C1 segment of cervical spinal cord (tissue), 14 donors: ENCODE measurements at regions not wholly inside any gene's neighbourhood (a gene's known extent, or its start where the extent isn't known, plus 50 kb on each side); places are given as distances from the start of the nearest gene placed in this dataset.
"Not testable (repeated sequence)": the region's sequence is repeated elsewhere in the genome, so short reads cannot be mapped to it uniquely, and the experiment has no call there.

Experiments
- DNase-seq, 14 donors: peaks; one replicate each; lab custom pipeline; 2025; lab: John Stamatoyannopoulos, UW

- DNase-seq: no peak
These were observed 346.1 kb downstream of the OMA1 start for GRCh38 chr1:58200437-58200836.

GRCh38 chr1:58197811-58198210, 348.7 kb downstream of the OMA1 start:
- DNase-seq: no peak

GRCh38 chr1:58190267-58190988, 356.1 kb downstream of the OMA1 start:
- DNase-seq: peak in 2 of 14 donors; percentile 0 to 5

- DNase-seq: no peak
These were observed 357.1 kb downstream of the OMA1 start for GRCh38 chr1:58189453-58189852.

- no peak for DNase-seq
These were observed 363.2 kb downstream of the OMA1 start for GRCh38 chr1:58183286-58183685.

GRCh38 chr1:58180537-58180936, 366.0 kb downstream of the OMA1 start:
- no peak for DNase-seq

GRCh38 chr1:58169160-58169559, 377.4 kb downstream of the OMA1 start:
- not testable (repeated sequence) for DNase-seq

- not testable (repeated sequence) for DNase-seq
These were observed 379.4 kb downstream of the OMA1 start for GRCh38 chr1:58167131-58167530.

- no peak for DNase-seq
These were observed 380.1 kb downstream of the OMA1 start for GRCh38 chr1:58166417-58166816.

GRCh38 chr1:58165073-58165472, 381.5 kb downstream of the OMA1 start:
- DNase-seq: no peak

GRCh38 chr1:58162952-58163550, 383.5 kb downstream of the OMA1 start:
- DNase-seq: peak in 10 of 14 donors; percentile 1 to 35 (median 8)

- DNase-seq: no peak
These were observed 387.1 kb downstream of the OMA1 start for GRCh38 chr1:58159434-58159830.

- no peak for DNase-seq
These were observed 387.8 kb downstream of the OMA1 start for GRCh38 chr1:58158506-58159433.

- no peak for DNase-seq
These were observed 388.5 kb downstream of the OMA1 start for GRCh38 chr1:58158016-58158415.

GRCh38 chr1:58157256-58157655, 389.3 kb downstream of the OMA1 start:
- no peak for DNase-seq

- DNase-seq: no peak
These were observed 389.7 kb downstream of the OMA1 start for GRCh38 chr1:58156831-58157230.

- DNase-seq: no peak
These were observed 390.4 kb downstream of the OMA1 start for GRCh38 chr1:58156124-58156468.

- DNase-seq: peak in 1 of 14 donors; percentile 1
These were observed 391.0 kb downstream of the OMA1 start for GRCh38 chr1:58155418-58156123.

- DNase-seq: no peak
These were observed 392.3 kb downstream of the OMA1 start for GRCh38 chr1:58154256-58154655.

GRCh38 chr1:58152697-58153096, 393.8 kb downstream of the OMA1 start:
- DNase-seq: no peak

GRCh38 chr1:58149271-58149812, 397.2 kb downstream of the OMA1 start:
- DNase-seq: no peak
